ENCODE measurements at regions not wholly inside any gene's neighbourhood (a gene's known extent, or its start where the extent isn't known, plus 50 kb on each side); places are given as distances from the start of the nearest gene placed in this dataset.

- TF ChIP-seq CTCF (IDR thresholded peaks at IDR 0.05): no peak
- no peaks in the 10 kb centered on the region for H3K36me3 ChIP-seq
- DNase-seq (ENCODE audit: low spot score) (no peak), ATAC-seq (ENCODE audit: insufficient number of reproducible peaks, low FRiP score, low read depth) (no peak)
- H3K4me1 ChIP-seq (ENCODE audit: control insufficient read depth in 1 of 2, low read depth in 2 of 2): peaks cover 0 to 7% of the 10 kb centered on the region in 2 donors
- H3K4me3 ChIP-seq: no peak overlapping the region
- H3K27ac ChIP-seq: no peak overlapping the region
- no peaks in the 10 kb centered on the region for H3K27me3 ChIP-seq (replicated peaks; ENCODE audit: insufficient read depth)
- no peaks in the 10 kb centered on the region for H3K9me3 ChIP-seq
Measured at GRCh38 chr9:99506747-99507348, 284.8 kb downstream of the SEC61B start.

GRCh38 chr9:99509065-99509745 is 287.1 kb downstream of the SEC61B start:
- no peak overlapping the region for H3K4me3 ChIP-seq

GRCh38 chr9:99509900-99510535 is 287.9 kb downstream of the SEC61B start:
- Histone ChIP-seq H3K27ac (no peak overlapping the region), H3K9me3 (no peaks in the 10 kb centered on the region), H3K36me3 (no peaks in the 10 kb centered on the region), H3K27me3 (replicated peaks; ENCODE audit: insufficient read depth) (no peaks in the 10 kb centered on the region), H3K4me1 (ENCODE audit: control insufficient read depth in 1 of 2, low read depth in 2 of 2) (peaks cover 0 to 7% of the 10 kb centered on the region in 2 donors), H3K4me3 (no peak overlapping the region)
- no peak for DNase-seq (ENCODE audit: low spot score)
- TF ChIP-seq CTCF (IDR thresholded peaks at IDR 0.05): no peak
- no peak for ATAC-seq (ENCODE audit: insufficient number of reproducible peaks, low FRiP score, low read depth)

More at GRCh38 chr9:99509065-99509745, 287.1 kb downstream of the SEC61B start:
- no peak overlapping the region for H3K27ac ChIP-seq
- H3K4me1 ChIP-seq (ENCODE audit: control insufficient read depth in 1 of 2, low read depth in 2 of 2): peaks cover 0 to 7% of the 10 kb centered on the region in 2 donors
- no peaks in the 10 kb centered on the region for H3K9me3 ChIP-seq
- ATAC-seq (ENCODE audit: insufficient number of reproducible peaks, low FRiP score, low read depth) (no peak), DNase-seq (ENCODE audit: low spot score) (no peak)
- TF ChIP-seq CTCF (IDR thresholded peaks at IDR 0.05): no peak
- no peaks in the 10 kb centered on the region for H3K36me3 ChIP-seq
- H3K27me3 ChIP-seq (replicated peaks; ENCODE audit: insufficient read depth): no peaks in the 10 kb centered on the region

- DNase-seq (ENCODE audit: low spot score): no peak
- Histone ChIP-seq H3K36me3 (no peaks in the 10 kb centered on the region), H3K4me3 (no peak overlapping the region), H3K9me3 (no peaks in the 10 kb centered on the region), H3K27ac (no peak overlapping the region), H3K27me3 (replicated peaks; ENCODE audit: insufficient read depth) (no peaks in the 10 kb centered on the region), H3K4me1 (ENCODE audit: control insufficient read depth in 1 of 2, low read depth in 2 of 2) (peaks cover 0 to 7% of the 10 kb centered on the region in 2 donors)
- TF ChIP-seq CTCF (IDR thresholded peaks at IDR 0.05): no peak
- ATAC-seq (ENCODE audit: insufficient number of reproducible peaks, low FRiP score, low read depth): no peak
Measured at GRCh38 chr9:99511723-99512122, 289.6 kb downstream of the SEC61B start.

- ATAC-seq (ENCODE audit: insufficient number of reproducible peaks, low FRiP score, low read depth) (no peak), DNase-seq (ENCODE audit: low spot score) (no peak)
- no peaks in the 10 kb centered on the region for H3K27me3 ChIP-seq (replicated peaks; ENCODE audit: insufficient read depth)
- peaks cover 0 to 7% of the 10 kb centered on the region in 2 donors for H3K4me1 ChIP-seq (ENCODE audit: control insufficient read depth in 1 of 2, low read depth in 2 of 2)
- H3K9me3 ChIP-seq: no peaks in the 10 kb centered on the region
- no peak overlapping the region for H3K27ac ChIP-seq
- no peaks in the 10 kb centered on the region for H3K36me3 ChIP-seq
- no peak overlapping the region for H3K4me3 ChIP-seq
- no peak for TF ChIP-seq CTCF (IDR thresholded peaks at IDR 0.05)
Measured at GRCh38 chr9:99513441-99514112, 291.5 kb downstream of the SEC61B start.
